ENCODE measurements at regions not wholly inside any gene's neighbourhood (a gene's known extent, or its start where the extent isn't known, plus 50 kb on each side); places are given as distances from the start of the nearest gene placed in this dataset.

GRCh38 chr18:55047546-55047945, 88.3 kb upstream of the CCDC68 start:
- no peaks in the 10 kb centered on the region for H3K4me1 ChIP-seq (ENCODE audit: control insufficient read depth, insufficient read depth, low read length)
- H3K4me3 ChIP-seq (ENCODE audit: low read depth, low read length) = no peak overlapping the region
- no peak overlapping the region for H3K9ac ChIP-seq (ENCODE audit: low read depth, low read length)
- no peaks in the 10 kb centered on the region for H3K9me3 ChIP-seq (ENCODE audit: control insufficient read depth, insufficient read depth, low read length)
- no peak overlapping the region for H3K27ac ChIP-seq (ENCODE audit: low read depth, low read length)
- H3K27me3 ChIP-seq (ENCODE audit: control insufficient read depth, insufficient read depth, low read length) = no peaks in the 10 kb centered on the region
- H3K36me3 ChIP-seq (ENCODE audit: control insufficient read depth, insufficient read depth, low read length) = no peaks in the 10 kb centered on the region

DNA sequence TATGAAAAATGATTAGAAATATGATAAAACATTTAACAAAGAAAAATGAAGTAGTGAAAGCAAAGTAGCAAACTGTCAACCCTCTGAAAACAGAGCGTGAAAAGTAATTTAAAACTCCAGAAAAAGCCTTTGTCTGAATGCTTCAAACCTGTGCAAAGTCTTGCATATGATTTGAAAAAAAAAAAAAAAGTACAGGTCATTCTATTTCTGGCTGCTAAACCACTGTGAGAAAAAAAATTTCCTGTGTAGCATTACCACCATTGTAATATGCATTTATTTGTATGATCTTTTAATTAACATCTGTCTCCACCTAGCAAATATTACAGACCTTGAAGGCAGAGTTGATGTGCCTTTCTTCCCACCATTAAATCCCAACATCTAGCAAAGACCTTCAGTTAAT, 82.1 kb upstream of the CCDC68 start:
- no peaks in the 10 kb centered on the region for H3K36me3 ChIP-seq (ENCODE audit: control insufficient read depth, insufficient read depth, low read length)
- H3K27ac ChIP-seq (ENCODE audit: low read depth, low read length) = no peak overlapping the region
- no peaks in the 10 kb centered on the region for H3K27me3 ChIP-seq (ENCODE audit: control insufficient read depth, insufficient read depth, low read length)
- H3K4me1 ChIP-seq (ENCODE audit: control insufficient read depth, insufficient read depth, low read length) = peaks cover 18% of the 10 kb centered on the region
- no peaks in the 10 kb centered on the region for H3K9me3 ChIP-seq (ENCODE audit: control insufficient read depth, insufficient read depth, low read length)
- H3K9ac ChIP-seq (ENCODE audit: low read depth, low read length) = no peak overlapping the region
- H3K4me3 ChIP-seq (ENCODE audit: low read depth, low read length) = no peak overlapping the region

DNA sequence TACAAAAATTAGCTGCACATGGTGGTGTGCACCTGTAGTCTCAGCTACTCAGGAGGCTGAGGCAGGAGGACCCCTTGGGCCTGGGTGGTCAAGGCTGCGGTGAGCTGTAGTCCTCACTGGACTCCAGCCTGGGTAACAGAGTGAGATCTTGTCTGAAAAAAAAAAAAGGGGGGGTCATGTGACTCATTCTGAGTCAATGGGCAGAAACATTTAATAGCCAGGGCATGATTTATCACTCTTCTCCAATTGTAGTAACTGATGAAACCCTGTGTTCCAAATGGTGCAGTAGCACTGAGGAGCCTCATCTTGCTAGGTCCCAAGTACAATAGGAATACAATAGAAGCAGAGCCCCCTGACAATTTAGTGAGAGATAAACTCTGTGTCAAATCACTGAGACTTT, 78.9 kb upstream of the CCDC68 start:
- Histone ChIP-seq H3K9ac (ENCODE audit: low read depth, low read length) (no peak overlapping the region), H3K4me3 (ENCODE audit: low read depth, low read length) (no peak overlapping the region), H3K4me1 (ENCODE audit: control insufficient read depth, insufficient read depth, low read length) (peaks cover 18% of the 10 kb centered on the region), H3K27ac (ENCODE audit: low read depth, low read length) (no peak overlapping the region), H3K9me3 (ENCODE audit: control insufficient read depth, insufficient read depth, low read length) (no peaks in the 10 kb centered on the region), H3K36me3 (ENCODE audit: control insufficient read depth, insufficient read depth, low read length) (no peaks in the 10 kb centered on the region), H3K27me3 (ENCODE audit: control insufficient read depth, insufficient read depth, low read length) (no peaks in the 10 kb centered on the region)

GRCh38 chr18:55034742-55035141, 75.5 kb upstream of the CCDC68 start:
- Histone ChIP-seq H3K36me3 (ENCODE audit: control insufficient read depth, insufficient read depth, low read length) (no peaks in the 10 kb centered on the region), H3K9me3 (ENCODE audit: control insufficient read depth, insufficient read depth, low read length) (no peaks in the 10 kb centered on the region), H3K9ac (ENCODE audit: low read depth, low read length) (no peak overlapping the region), H3K27me3 (ENCODE audit: control insufficient read depth, insufficient read depth, low read length) (no peaks in the 10 kb centered on the region), H3K4me1 (ENCODE audit: control insufficient read depth, insufficient read depth, low read length) (peaks cover 9% of the 10 kb centered on the region), H3K27ac (ENCODE audit: low read depth, low read length) (no peak overlapping the region), H3K4me3 (ENCODE audit: low read depth, low read length) (no peak overlapping the region)

DNA sequence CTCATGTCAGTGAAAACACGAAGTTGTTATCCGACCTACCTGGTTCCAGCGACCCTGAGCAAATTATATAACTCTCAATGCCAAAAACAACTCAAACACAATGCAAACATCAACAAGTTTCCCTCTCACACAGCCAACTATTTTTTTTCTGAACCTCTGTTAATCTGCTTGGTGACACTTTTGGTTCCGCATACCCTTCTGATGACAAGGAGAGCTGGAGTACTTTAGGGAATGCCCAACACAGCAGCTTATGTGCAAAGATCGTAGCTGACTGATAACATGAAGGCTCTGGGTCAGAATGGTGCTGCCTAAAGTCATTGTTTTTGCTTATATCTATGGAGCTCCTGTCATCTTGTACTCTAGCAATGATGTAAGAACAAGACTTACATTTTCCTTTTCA, 72.7 kb upstream of the CCDC68 start:
- no peak overlapping the region for H3K9ac ChIP-seq (ENCODE audit: low read depth, low read length)

GRCh38 chr18:55031576-55031975, 72.3 kb upstream of the CCDC68 start:
- Histone ChIP-seq H3K9me3 (ENCODE audit: control insufficient read depth, insufficient read depth, low read length) (no peaks in the 10 kb centered on the region), H3K4me1 (ENCODE audit: control insufficient read depth, insufficient read depth, low read length) (peaks cover 9% of the 10 kb centered on the region), H3K9ac (ENCODE audit: low read depth, low read length) (no peak overlapping the region), H3K27ac (ENCODE audit: low read depth, low read length) (no peak overlapping the region), H3K36me3 (ENCODE audit: control insufficient read depth, insufficient read depth, low read length) (no peaks in the 10 kb centered on the region), H3K4me3 (ENCODE audit: low read depth, low read length) (no peak overlapping the region), H3K27me3 (ENCODE audit: control insufficient read depth, insufficient read depth, low read length) (no peaks in the 10 kb centered on the region)

More for the DNA sequence above, 72.7 kb upstream of the CCDC68 start:
- no peaks in the 10 kb centered on the region for H3K9me3 ChIP-seq (ENCODE audit: control insufficient read depth, insufficient read depth, low read length)
- no peak overlapping the region for H3K4me3 ChIP-seq (ENCODE audit: low read depth, low read length)
- no peaks in the 10 kb centered on the region for H3K27me3 ChIP-seq (ENCODE audit: control insufficient read depth, insufficient read depth, low read length)
- H3K4me1 ChIP-seq (ENCODE audit: control insufficient read depth, insufficient read depth, low read length) = peaks cover 9% of the 10 kb centered on the region
- H3K36me3 ChIP-seq (ENCODE audit: control insufficient read depth, insufficient read depth, low read length) = no peaks in the 10 kb centered on the region
- H3K27ac ChIP-seq (ENCODE audit: low read depth, low read length) = no peak overlapping the region

- Histone ChIP-seq H3K36me3 (ENCODE audit: control insufficient read depth, insufficient read depth, low read length) (no peaks in the 10 kb centered on the region), H3K4me3 (ENCODE audit: low read depth, low read length) (no peak overlapping the region), H3K4me1 (ENCODE audit: control insufficient read depth, insufficient read depth, low read length) (peaks cover 9% of the 10 kb centered on the region), H3K27ac (ENCODE audit: low read depth, low read length) (no peak overlapping the region), H3K9ac (ENCODE audit: low read depth, low read length) (no peak overlapping the region), H3K27me3 (ENCODE audit: control insufficient read depth, insufficient read depth, low read length) (no peaks in the 10 kb centered on the region), H3K9me3 (ENCODE audit: control insufficient read depth, insufficient read depth, low read length) (no peaks in the 10 kb centered on the region)
These were observed 71.9 kb upstream of the CCDC68 start for GRCh38 chr18:55031164-55031563.

GRCh38 chr18:55024564-55024963, 65.3 kb upstream of the CCDC68 start:
- H3K4me3 ChIP-seq (ENCODE audit: low read depth, low read length) = no peak overlapping the region
- no peaks in the 10 kb centered on the region for H3K27me3 ChIP-seq (ENCODE audit: control insufficient read depth, insufficient read depth, low read length)
- no peaks in the 10 kb centered on the region for H3K4me1 ChIP-seq (ENCODE audit: control insufficient read depth, insufficient read depth, low read length)
- H3K9me3 ChIP-seq (ENCODE audit: control insufficient read depth, insufficient read depth, low read length) = no peaks in the 10 kb centered on the region
- H3K36me3 ChIP-seq (ENCODE audit: control insufficient read depth, insufficient read depth, low read length) = no peaks in the 10 kb centered on the region
- no peak overlapping the region for H3K27ac ChIP-seq (ENCODE audit: low read depth, low read length)
- no peak overlapping the region for H3K9ac ChIP-seq (ENCODE audit: low read depth, low read length)

DNA sequence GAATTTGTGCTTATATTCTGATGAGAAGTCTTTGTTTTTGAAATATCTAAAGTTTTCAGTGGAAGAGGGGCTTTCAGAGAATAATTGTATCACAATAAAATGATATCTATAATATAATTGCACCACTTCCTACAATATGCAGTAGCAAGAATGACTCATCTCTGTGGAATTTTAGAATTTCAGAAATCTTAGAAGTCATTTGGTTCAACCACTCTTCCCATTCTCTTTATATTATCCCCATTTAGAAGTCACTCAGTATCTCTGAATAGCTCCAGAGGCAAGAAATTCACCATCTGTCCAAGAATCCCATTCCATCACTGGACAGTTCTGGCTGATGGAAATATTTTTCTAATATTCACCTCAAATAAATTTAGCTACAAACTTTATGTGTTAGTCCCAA, 59.3 kb upstream of the CCDC68 start:
- Histone ChIP-seq H3K27ac (ENCODE audit: low read depth, low read length) (no peak overlapping the region), H3K4me1 (ENCODE audit: control insufficient read depth, insufficient read depth, low read length) (peaks cover 9% of the 10 kb centered on the region), H3K9me3 (ENCODE audit: control insufficient read depth, insufficient read depth, low read length) (no peaks in the 10 kb centered on the region), H3K9ac (ENCODE audit: low read depth, low read length) (no peak overlapping the region), H3K27me3 (ENCODE audit: control insufficient read depth, insufficient read depth, low read length) (no peaks in the 10 kb centered on the region), H3K4me3 (ENCODE audit: low read depth, low read length) (no peak overlapping the region), H3K36me3 (ENCODE audit: control insufficient read depth, insufficient read depth, low read length) (no peaks in the 10 kb centered on the region)

DNA sequence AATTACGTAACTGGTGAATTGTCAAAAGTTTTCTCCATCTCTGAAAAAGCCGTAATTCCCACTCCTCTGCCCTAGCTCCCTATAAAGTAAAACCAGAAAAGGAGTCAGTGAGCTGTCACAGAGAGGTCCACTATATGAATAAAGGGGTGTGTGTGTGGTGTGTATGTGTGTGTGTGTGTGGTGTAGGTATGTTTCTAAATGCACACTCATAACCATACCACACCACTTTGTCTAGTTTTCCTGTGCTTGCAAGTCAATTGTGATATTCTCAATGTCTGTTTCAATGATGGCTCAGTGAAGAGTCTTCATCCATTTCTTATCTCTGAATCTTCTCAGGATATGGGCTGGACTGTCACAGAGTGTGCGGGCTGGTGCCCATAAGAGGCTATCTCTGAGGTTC, 54.8 kb upstream of the CCDC68 start:
- H3K4me3 ChIP-seq (ENCODE audit: low read depth, low read length) = peak overlapping the region; percentile 20; the same call in 1 of the 2 replicates
- no peaks in the 10 kb centered on the region for H3K36me3 ChIP-seq (ENCODE audit: control insufficient read depth, insufficient read depth, low read length)
- H3K9ac ChIP-seq (ENCODE audit: low read depth, low read length) = no peak overlapping the region
- H3K27me3 ChIP-seq (ENCODE audit: control insufficient read depth, insufficient read depth, low read length) = no peaks in the 10 kb centered on the region
- H3K4me1 ChIP-seq (ENCODE audit: control insufficient read depth, insufficient read depth, low read length) = peaks cover 23% of the 10 kb centered on the region
- H3K27ac ChIP-seq (ENCODE audit: low read depth, low read length) = no peak overlapping the region
- H3K9me3 ChIP-seq (ENCODE audit: control insufficient read depth, insufficient read depth, low read length) = no peaks in the 10 kb centered on the region

GRCh38 chr18:55013685-55014084, 54.4 kb upstream of the CCDC68 start:
- Histone ChIP-seq H3K9me3 (ENCODE audit: control insufficient read depth, insufficient read depth, low read length) (no peaks in the 10 kb centered on the region), H3K4me3 (ENCODE audit: low read depth, low read length) (peak overlapping the region; percentile 20; the same call in 1 of the 2 replicates), H3K36me3 (ENCODE audit: control insufficient read depth, insufficient read depth, low read length) (no peaks in the 10 kb centered on the region), H3K4me1 (ENCODE audit: control insufficient read depth, insufficient read depth, low read length) (peaks cover 23% of the 10 kb centered on the region), H3K9ac (ENCODE audit: low read depth, low read length) (no peak overlapping the region), H3K27me3 (ENCODE audit: control insufficient read depth, insufficient read depth, low read length) (no peaks in the 10 kb centered on the region), H3K27ac (ENCODE audit: low read depth, low read length) (peak overlapping the region; percentile 54)

GRCh38 chr18:55013086-55013485, 53.8 kb upstream of the CCDC68 start:
- no peaks in the 10 kb centered on the region for H3K9me3 ChIP-seq (ENCODE audit: control insufficient read depth, insufficient read depth, low read length)
- no peak overlapping the region for H3K4me3 ChIP-seq (ENCODE audit: low read depth, low read length)
- H3K9ac ChIP-seq (ENCODE audit: low read depth, low read length) = 0 out of 2 replicates have a peak overlapping the region, but pooled peaks have one; percentile 32
- peak overlapping the region; percentile 54 for H3K27ac ChIP-seq (ENCODE audit: low read depth, low read length)
- H3K4me1 ChIP-seq (ENCODE audit: control insufficient read depth, insufficient read depth, low read length) = peaks cover 23% of the 10 kb centered on the region
- no peaks in the 10 kb centered on the region for H3K27me3 ChIP-seq (ENCODE audit: control insufficient read depth, insufficient read depth, low read length)
- H3K36me3 ChIP-seq (ENCODE audit: control insufficient read depth, insufficient read depth, low read length) = no peaks in the 10 kb centered on the region
